Naive B cell (primary cell): ENCODE measurements at regions not wholly inside any gene's neighbourhood (a gene's known extent, or its start where the extent isn't known, plus 50 kb on each side); places are given as distances from the start of the nearest gene placed in this dataset.
A peak's percentile ranks its signal among the peaks of the same experiment; 100 is the strongest.

Experiments used
- ATAC-seq, 2 donors: fragments of 150-1000 bp; cut with Tn5 transposase; 2 replicates each; pipeline ENCODE4 v1.10.0; 2021; ENCODE audit warnings: low read depth in 2 of 2, mild to moderate bottlenecking in 2 of 2, moderate library complexity in 2 of 2
- DNase-seq: peaks from one replicate; pipeline ENCODE4 v3.0.0; 2022
- H3K27ac Mint-ChIP-seq, 6 donors: one replicate each; pipeline ENCODE4 v1.8.0; 2020 to 2022; ENCODE audit warnings: mild to moderate bottlenecking in 6 of 6, mixed read lengths in 6 of 6, moderate library complexity in 5 of 6, inconsistent platforms in 2 of 6
- H3K27me3 Mint-ChIP-seq, 3 donors: one replicate each; pipeline ENCODE4 v1.8.0; 2021 to 2022; ENCODE audit warnings: mixed read lengths in 3 of 3, mild to moderate bottlenecking in 1 of 3
- H3K36me3 Mint-ChIP-seq, 2 donors: one replicate each; pipeline ENCODE4 v1.8.0; 2020 to 2022; ENCODE audit warnings: mixed read lengths in 2 of 2, inconsistent platforms in 1 of 2, mild to moderate bottlenecking in 1 of 2
- H3K4me1 Mint-ChIP-seq, 3 donors: one replicate each; pipeline ENCODE4 v1.8.0; 2020 to 2022; ENCODE audit warnings: mixed read lengths in 3 of 3, inconsistent platforms in 1 of 3, mild to moderate bottlenecking in 1 of 3, moderate library complexity in 1 of 3
- H3K4me3 Mint-ChIP-seq, 8 donors: one replicate each; pipeline ENCODE4 v1.8.0; 2020 to 2022; ENCODE audit warnings: mild to moderate bottlenecking in 8 of 8, mixed read lengths in 8 of 8, moderate library complexity in 8 of 8, inconsistent platforms in 2 of 8
- H3K9me3 Mint-ChIP-seq, 7 donors: one replicate each; pipeline ENCODE4 v1.8.0; 2020 to 2022; ENCODE audit warnings: mixed read lengths in 7 of 7, mild to moderate bottlenecking in 5 of 7, inconsistent platforms in 2 of 7, moderate library complexity in 1 of 7

DNA sequence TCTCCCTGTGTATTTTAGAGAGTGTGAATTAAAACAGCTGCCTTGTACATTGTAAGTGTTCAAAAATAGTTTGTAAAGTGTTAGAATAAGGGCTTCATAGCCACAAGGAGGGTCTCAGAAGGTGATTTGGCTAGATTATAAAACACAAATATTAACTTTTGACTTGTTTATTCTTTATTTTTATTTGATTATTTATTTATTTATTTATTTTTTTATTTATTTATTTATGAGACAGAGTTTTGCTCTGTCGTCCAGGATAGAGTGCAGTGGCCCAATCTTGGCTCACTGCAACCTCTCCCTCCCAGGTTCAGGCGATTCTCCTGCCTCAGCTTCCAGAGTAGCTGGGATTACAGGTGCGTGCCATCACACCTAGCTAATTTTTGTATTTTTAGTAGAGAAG lies 111.5 kb upstream of the RBFOX1 start:
- H3K9me3 Mint-ChIP-seq: peaks cover 0 to 5% (median 0%) of the 10 kb centered on the region in 7 donors
- peaks cover 0 to 5% (median 0%) of the 10 kb centered on the region in 3 donors for H3K27me3 Mint-ChIP-seq
- H3K36me3 Mint-ChIP-seq: no peaks in the 10 kb centered on the region
- no peak overlapping the region for H3K27ac Mint-ChIP-seq
- no peak overlapping the region for H3K4me3 Mint-ChIP-seq
- ATAC-seq (no peak), DNase-seq (no peak)
- H3K4me1 Mint-ChIP-seq: no peaks in the 10 kb centered on the region

GRCh38 chr16:7218936-7219335 lies 113.7 kb upstream of the RBFOX1 start:
- H3K27me3 Mint-ChIP-seq: peaks cover 0 to 5% (median 0%) of the 10 kb centered on the region in 3 donors
- H3K4me3 Mint-ChIP-seq: no peak overlapping the region
- H3K4me1 Mint-ChIP-seq: no peaks in the 10 kb centered on the region
- peaks cover 0 to 12% (median 0%) of the 10 kb centered on the region in 7 donors for H3K9me3 Mint-ChIP-seq
- no peak for DNase-seq
- no peaks in the 10 kb centered on the region for H3K36me3 Mint-ChIP-seq
- ATAC-seq: no peak
- H3K27ac Mint-ChIP-seq: no peak overlapping the region

DNA sequence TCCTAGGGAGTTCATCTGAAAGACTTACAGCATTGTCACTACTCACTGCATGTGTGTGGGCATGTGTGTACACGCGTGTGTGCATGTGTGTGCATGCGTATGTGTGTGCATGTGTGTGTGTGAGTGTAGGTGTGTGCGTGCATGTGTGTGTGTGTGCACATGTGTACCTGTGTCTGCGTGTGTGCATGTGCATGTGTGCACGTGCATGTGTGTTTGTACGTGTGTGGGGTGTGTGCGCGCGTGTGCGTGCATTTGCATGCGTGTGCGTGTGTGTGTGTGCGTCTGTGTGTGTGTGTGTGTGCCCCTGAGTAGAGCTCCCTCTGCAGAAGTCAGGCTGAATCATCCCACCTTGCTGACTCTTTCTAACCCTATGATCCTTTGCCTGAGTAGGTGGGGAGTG lies 114.8 kb upstream of the RBFOX1 start:
- H3K4me1 Mint-ChIP-seq: no peaks in the 10 kb centered on the region
- no peaks in the 10 kb centered on the region for H3K36me3 Mint-ChIP-seq
- ATAC-seq (no peak), DNase-seq (no peak)
- H3K27me3 Mint-ChIP-seq: peaks cover 0 to 3% (median 0%) of the 10 kb centered on the region in 3 donors
- no peak overlapping the region for H3K4me3 Mint-ChIP-seq
- H3K9me3 Mint-ChIP-seq: peaks cover 0 to 12% (median 3%) of the 10 kb centered on the region in 7 donors
- H3K27ac Mint-ChIP-seq: peak overlapping the region in 1 of 6 donors; percentile 47

GRCh38 chr16:7216719-7217118 lies 115.9 kb upstream of the RBFOX1 start:
- H3K36me3 Mint-ChIP-seq: no peaks in the 10 kb centered on the region
- no peak overlapping the region for H3K27ac Mint-ChIP-seq
- peaks cover 0 to 12% (median 3%) of the 10 kb centered on the region in 7 donors for H3K9me3 Mint-ChIP-seq
- no peaks in the 10 kb centered on the region for H3K27me3 Mint-ChIP-seq
- ATAC-seq (no peak), DNase-seq (no peak)
- H3K4me3 Mint-ChIP-seq: no peak overlapping the region
- no peaks in the 10 kb centered on the region for H3K4me1 Mint-ChIP-seq

- DNase-seq (no peak), ATAC-seq (no peak)
- Mint-ChIP-seq H3K4me3 (no peak overlapping the region), H3K27ac (no peak overlapping the region), H3K27me3 (no peaks in the 10 kb centered on the region), H3K4me1 (no peaks in the 10 kb centered on the region), H3K9me3 (peaks cover 0 to 7% (median 3%) of the 10 kb centered on the region in 7 donors), H3K36me3 (no peaks in the 10 kb centered on the region)
These were observed 120.9 kb upstream of the RBFOX1 start for GRCh38 chr16:7211781-7212180.

DNA sequence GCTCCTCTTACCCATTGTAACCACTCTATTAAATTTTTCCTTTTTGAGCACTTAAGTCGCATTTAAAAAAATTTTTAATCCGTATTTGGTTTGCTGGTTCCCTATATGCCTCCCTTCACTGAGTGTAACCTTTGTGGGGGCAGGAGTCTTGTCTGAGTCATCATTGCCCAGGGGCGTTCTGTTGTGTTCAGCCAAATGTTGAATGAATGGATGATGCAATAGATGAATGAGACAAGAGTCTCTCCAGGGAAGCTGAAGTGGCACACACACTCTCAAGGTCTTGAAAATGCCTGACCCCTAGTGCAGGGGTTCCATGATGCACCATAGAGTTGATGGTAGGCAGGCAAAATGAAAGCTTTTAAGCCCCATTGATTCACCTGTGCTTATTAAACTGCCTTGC lies 123.0 kb upstream of the RBFOX1 start:
- Mint-ChIP-seq H3K27me3 (no peaks in the 10 kb centered on the region), H3K4me3 (no peak overlapping the region), H3K36me3 (no peaks in the 10 kb centered on the region)

DNA sequence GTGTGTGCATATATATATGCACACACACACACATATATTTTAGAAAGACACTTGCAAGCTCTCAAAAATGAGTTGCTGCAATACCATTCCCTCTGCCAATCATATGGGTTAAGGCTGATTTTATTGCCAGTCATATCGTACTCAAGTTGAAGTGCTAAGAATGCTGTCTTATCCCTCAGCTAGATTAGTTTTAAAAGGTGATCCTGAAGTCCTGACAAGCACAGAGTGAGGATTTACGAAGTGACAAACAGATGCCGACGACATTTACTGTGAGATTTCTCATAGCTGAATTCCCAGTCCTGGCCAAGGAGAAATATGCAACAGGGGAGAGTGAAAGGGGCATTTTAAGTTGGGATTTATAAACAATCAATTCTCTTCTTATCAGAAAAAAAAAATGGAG lies 126.2 kb upstream of the RBFOX1 start:
- DNase-seq (no peak), ATAC-seq (no peak)
- H3K36me3 Mint-ChIP-seq: no peaks in the 10 kb centered on the region
- H3K4me3 Mint-ChIP-seq: no peak overlapping the region
- no peaks in the 10 kb centered on the region for H3K27me3 Mint-ChIP-seq
- H3K4me1 Mint-ChIP-seq: no peaks in the 10 kb centered on the region
- no peak overlapping the region for H3K27ac Mint-ChIP-seq
- peaks cover 1 to 10% (median 4%) of the 10 kb centered on the region in 7 donors for H3K9me3 Mint-ChIP-seq

More for the DNA sequence above, 123.0 kb upstream of the RBFOX1 start:
- no peak for DNase-seq
- H3K27ac Mint-ChIP-seq: no peak overlapping the region
- no peaks in the 10 kb centered on the region for H3K4me1 Mint-ChIP-seq
- ATAC-seq: no peak
- H3K9me3 Mint-ChIP-seq: peaks cover 0 to 8% (median 3%) of the 10 kb centered on the region in 7 donors

DNA sequence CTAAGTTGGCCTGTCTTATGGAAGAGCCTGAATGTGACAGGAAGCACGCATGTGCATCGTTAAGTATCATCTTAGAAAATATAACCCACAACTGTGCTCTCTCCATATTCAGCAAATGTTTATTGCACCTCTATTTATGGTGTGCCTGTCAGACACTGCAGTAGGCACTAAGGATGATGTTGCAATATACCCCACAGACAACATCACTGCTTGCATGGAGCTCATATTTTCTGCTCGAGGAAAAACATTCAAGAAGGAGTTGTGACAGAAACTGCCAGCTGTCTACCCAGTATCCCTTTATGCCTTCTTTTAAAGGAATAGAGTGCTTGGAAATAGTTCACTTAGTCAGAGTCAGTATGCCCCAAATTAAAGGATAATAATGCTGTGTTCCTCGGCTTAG lies 132.3 kb upstream of the RBFOX1 start:
- H3K4me1 Mint-ChIP-seq: no peaks in the 10 kb centered on the region

GRCh38 chr16:7185689-7186088 lies 147.0 kb upstream of the RBFOX1 start:
- H3K27me3 Mint-ChIP-seq: no peaks in the 10 kb centered on the region
- ATAC-seq (no peak), DNase-seq (no peak)
- H3K4me1 Mint-ChIP-seq: no peaks in the 10 kb centered on the region
- H3K36me3 Mint-ChIP-seq: no peaks in the 10 kb centered on the region
- H3K27ac Mint-ChIP-seq: no peak overlapping the region
- H3K9me3 Mint-ChIP-seq: peaks cover 0 to 16% (median 8%) of the 10 kb centered on the region in 7 donors
- no peak overlapping the region for H3K4me3 Mint-ChIP-seq

More for the DNA sequence above, 132.3 kb upstream of the RBFOX1 start:
- no peaks in the 10 kb centered on the region for H3K36me3 Mint-ChIP-seq
- DNase-seq (no peak), ATAC-seq (no peak)
- no peak overlapping the region for H3K27ac Mint-ChIP-seq
- H3K9me3 Mint-ChIP-seq: peaks cover 0 to 16% (median 9%) of the 10 kb centered on the region in 7 donors
- H3K4me3 Mint-ChIP-seq: no peak overlapping the region
- no peaks in the 10 kb centered on the region for H3K27me3 Mint-ChIP-seq

GRCh38 chr16:7185165-7185564 lies 147.5 kb upstream of the RBFOX1 start:
- H3K36me3 Mint-ChIP-seq: no peaks in the 10 kb centered on the region
- no peaks in the 10 kb centered on the region for H3K27me3 Mint-ChIP-seq
- H3K4me1 Mint-ChIP-seq: no peaks in the 10 kb centered on the region
- ATAC-seq (no peak), DNase-seq (no peak)
- no peak overlapping the region for H3K27ac Mint-ChIP-seq
- H3K4me3 Mint-ChIP-seq: no peak overlapping the region
- peaks cover 0 to 16% (median 7%) of the 10 kb centered on the region in 7 donors for H3K9me3 Mint-ChIP-seq

DNA sequence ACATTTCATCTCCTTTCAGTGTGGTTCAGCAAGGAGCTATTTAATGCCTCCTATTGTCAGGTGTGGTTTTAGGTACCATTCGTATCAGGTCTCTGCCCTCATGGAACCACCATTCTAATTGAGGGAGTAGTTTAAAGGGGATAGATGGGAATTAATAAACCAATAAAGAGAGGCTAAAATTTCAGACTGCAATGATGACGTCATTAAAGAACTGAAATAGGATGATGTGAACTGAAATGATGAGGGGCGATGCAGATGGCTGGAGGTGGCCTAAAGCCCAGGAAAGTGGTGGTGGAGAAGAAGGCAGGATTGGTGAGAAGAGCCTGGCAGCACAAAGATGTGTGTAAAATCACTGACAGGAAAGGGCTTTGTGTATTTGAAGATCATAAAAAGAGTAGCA lies 148.9 kb upstream of the RBFOX1 start:
- no peaks in the 10 kb centered on the region for H3K27me3 Mint-ChIP-seq
- ATAC-seq: no peak
- DNase-seq: no peak
- H3K4me3 Mint-ChIP-seq: no peak overlapping the region
- no peaks in the 10 kb centered on the region for H3K4me1 Mint-ChIP-seq
- H3K9me3 Mint-ChIP-seq: peaks cover 0 to 12% (median 4%) of the 10 kb centered on the region in 7 donors
- H3K27ac Mint-ChIP-seq: no peak overlapping the region
- H3K36me3 Mint-ChIP-seq: no peaks in the 10 kb centered on the region

DNA sequence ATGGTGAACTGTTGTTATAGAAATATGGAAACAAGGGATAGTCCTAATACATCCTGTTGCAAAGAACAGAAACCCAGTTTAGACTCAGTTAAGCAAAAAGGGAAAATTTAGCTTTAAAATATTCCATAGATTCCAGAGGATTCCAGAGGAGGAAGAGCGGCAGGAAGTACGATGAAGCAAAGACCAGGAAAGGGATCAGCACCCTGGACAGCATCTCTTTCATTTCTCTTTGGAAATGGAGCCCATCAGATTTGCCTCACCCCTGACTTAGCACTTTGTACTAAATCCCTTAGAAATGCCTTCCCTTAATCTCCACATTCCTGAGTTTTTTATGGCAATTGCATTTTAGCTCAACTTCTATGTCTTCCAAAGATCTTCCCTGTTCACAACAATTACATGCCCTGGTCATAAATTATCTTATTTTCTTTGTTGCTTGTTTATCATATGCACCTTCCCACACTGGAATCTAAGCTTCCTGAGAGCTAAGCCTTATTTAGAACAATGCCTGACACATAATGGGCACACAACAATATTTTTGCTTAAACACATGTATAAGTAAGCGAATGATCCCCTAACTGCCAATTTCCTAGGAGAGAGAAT lies 150.0 kb upstream of the RBFOX1 start:
- ATAC-seq (no peak), DNase-seq (no peak)
- no peak overlapping the region for H3K4me3 Mint-ChIP-seq
- no peaks in the 10 kb centered on the region for H3K36me3 Mint-ChIP-seq
- H3K27ac Mint-ChIP-seq: no peak overlapping the region
- H3K9me3 Mint-ChIP-seq: peaks cover under 1 to 9% (median 8%) of the 10 kb centered on the region in 7 donors
- H3K4me1 Mint-ChIP-seq: no peaks in the 10 kb centered on the region
- no peaks in the 10 kb centered on the region for H3K27me3 Mint-ChIP-seq

DNA sequence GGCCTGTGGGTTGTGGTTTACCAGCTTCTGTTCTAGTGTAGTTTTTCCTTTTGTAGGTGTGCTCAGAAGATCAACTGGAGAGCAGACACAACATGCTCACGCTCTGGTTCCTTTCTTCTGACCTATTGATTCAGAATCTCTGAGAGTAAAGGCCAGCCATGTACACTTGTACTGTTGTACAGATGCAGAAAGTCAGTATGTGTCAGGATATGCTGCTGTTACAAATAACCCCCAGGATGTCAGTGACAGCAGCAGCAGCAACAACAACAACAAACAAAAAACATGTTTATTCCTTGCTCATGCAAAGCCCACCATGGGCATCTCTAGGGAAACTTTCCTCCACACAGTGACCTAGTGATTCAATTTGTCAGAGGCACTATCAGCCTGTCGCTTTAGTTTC lies 154.8 kb upstream of the RBFOX1 start:
- DNase-seq (no peak), ATAC-seq (no peak)
- H3K27ac Mint-ChIP-seq: no peak overlapping the region
- no peaks in the 10 kb centered on the region for H3K4me1 Mint-ChIP-seq
- no peak overlapping the region for H3K4me3 Mint-ChIP-seq
- H3K9me3 Mint-ChIP-seq: peaks cover 2 to 9% (median 8%) of the 10 kb centered on the region in 7 donors
- H3K36me3 Mint-ChIP-seq: no peaks in the 10 kb centered on the region
- no peaks in the 10 kb centered on the region for H3K27me3 Mint-ChIP-seq

DNA sequence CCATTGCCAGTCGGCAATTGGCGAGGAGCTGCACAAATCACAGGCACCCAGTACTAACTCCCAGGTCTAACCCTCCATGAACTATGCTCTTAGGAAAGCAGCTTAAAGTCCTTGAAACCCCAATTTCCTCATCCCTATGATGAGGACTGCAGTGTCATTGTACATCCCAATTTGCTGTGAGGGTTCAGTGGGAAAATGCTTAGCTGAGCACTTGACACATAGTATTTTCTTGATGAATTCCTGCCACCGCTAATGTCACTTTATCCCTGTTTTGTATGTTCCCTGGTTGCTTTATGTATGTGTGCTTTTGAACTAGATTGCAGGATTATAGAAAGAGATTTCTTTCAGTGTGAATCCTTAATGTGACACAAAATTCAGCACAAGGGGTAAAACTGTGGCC lies 161.5 kb upstream of the RBFOX1 start:
- no peak for DNase-seq
- peaks cover 0 to 15% (median 2%) of the 10 kb centered on the region in 7 donors for H3K9me3 Mint-ChIP-seq
- H3K4me1 Mint-ChIP-seq: no peaks in the 10 kb centered on the region
- no peak overlapping the region for H3K4me3 Mint-ChIP-seq
- no peaks in the 10 kb centered on the region for H3K36me3 Mint-ChIP-seq
- H3K27me3 Mint-ChIP-seq: no peaks in the 10 kb centered on the region
- ATAC-seq: no peak
- H3K27ac Mint-ChIP-seq: no peak overlapping the region

- no peak for ATAC-seq
- no peak overlapping the region for H3K4me3 Mint-ChIP-seq
These were observed 165.0 kb upstream of the RBFOX1 start for GRCh38 chr16:7167626-7168025.

More at GRCh38 chr16:7167626-7168025, 165.0 kb upstream of the RBFOX1 start:
- H3K27me3 Mint-ChIP-seq: no peaks in the 10 kb centered on the region
- H3K27ac Mint-ChIP-seq: no peak overlapping the region
- no peak for DNase-seq
- peaks cover 0 to 10% (median 4%) of the 10 kb centered on the region in 7 donors for H3K9me3 Mint-ChIP-seq
- no peaks in the 10 kb centered on the region for H3K36me3 Mint-ChIP-seq
- no peaks in the 10 kb centered on the region for H3K4me1 Mint-ChIP-seq
